ENCODE measurements at regions not wholly inside any gene's neighbourhood (a gene's known extent, or its start where the extent isn't known, plus 50 kb on each side); places are given as distances from the start of the nearest gene placed in this dataset.

DNA sequence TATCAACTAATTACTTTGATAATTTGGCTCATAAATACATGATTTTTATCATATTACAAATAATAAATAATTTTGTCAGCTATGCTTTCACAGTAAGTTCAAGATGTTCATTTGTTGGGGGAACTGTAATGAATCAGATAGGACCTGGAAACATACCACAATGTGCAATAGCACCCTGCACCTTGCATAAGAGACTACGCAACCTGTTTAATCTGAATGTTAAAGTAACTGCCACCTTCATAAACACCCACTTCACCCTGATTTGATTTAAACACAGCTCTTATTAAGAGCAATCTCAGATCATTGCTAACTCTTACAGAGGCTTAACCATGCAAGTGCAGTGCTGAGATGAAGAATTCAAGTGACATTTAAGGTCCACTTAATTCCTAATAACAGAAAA is 69.1 kb upstream of the GABRA1 start:
- no peaks in the 10 kb centered on the region for H3K27me3 Mint-ChIP-seq (ENCODE audit: unreplicated experiment)
- DNase-seq, result no peak
- BruUV-seq (replicated peaks), result no TSS peak
- CTCF ChIA-PET, result no interaction called here
- H3K4me1 Mint-ChIP-seq (ENCODE audit: low read depth, unreplicated experiment), result no peaks in the 10 kb centered on the region
- TF ChIP-seq, protein P1, sequence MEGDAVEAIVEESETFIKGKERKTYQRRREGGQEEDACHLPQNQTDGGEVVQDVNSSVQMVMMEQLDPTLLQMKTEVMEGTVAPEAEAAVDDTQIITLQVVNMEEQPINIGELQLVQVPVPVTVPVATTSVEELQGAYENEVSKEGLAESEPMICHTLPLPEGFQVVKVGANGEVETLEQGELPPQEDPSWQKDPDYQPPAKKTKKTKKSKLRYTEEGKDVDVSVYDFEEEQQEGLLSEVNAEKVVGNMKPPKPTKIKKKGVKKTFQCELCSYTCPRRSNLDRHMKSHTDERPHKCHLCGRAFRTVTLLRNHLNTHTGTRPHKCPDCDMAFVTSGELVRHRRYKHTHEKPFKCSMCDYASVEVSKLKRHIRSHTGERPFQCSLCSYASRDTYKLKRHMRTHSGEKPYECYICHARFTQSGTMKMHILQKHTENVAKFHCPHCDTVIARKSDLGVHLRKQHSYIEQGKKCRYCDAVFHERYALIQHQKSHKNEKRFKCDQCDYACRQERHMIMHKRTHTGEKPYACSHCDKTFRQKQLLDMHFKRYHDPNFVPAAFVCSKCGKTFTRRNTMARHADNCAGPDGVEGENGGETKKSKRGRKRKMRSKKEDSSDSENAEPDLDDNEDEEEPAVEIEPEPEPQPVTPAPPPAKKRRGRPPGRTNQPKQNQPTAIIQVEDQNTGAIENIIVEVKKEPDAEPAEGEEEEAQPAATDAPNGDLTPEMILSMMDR (IDR thresholded peaks at IDR 0.05; ENCODE audit: unreplicated experiment), result no peak
- H3K9me3 Mint-ChIP-seq (ENCODE audit: low read depth, unreplicated experiment), result peaks cover 21% of the 10 kb centered on the region
- intact Hi-C loops (cut with micrococcal nuclease; ENCODE audit: unreplicated experiment), result no loop called here
- H3K4me3 Mint-ChIP-seq (ENCODE audit: low read depth, unreplicated experiment), result no peak overlapping the region
- no peak overlapping the region for H3K27ac Mint-ChIP-seq (ENCODE audit: unreplicated experiment)
- H3K36me3 Mint-ChIP-seq (ENCODE audit: insufficient read depth, unreplicated experiment), result no peaks in the 10 kb centered on the region

DNA sequence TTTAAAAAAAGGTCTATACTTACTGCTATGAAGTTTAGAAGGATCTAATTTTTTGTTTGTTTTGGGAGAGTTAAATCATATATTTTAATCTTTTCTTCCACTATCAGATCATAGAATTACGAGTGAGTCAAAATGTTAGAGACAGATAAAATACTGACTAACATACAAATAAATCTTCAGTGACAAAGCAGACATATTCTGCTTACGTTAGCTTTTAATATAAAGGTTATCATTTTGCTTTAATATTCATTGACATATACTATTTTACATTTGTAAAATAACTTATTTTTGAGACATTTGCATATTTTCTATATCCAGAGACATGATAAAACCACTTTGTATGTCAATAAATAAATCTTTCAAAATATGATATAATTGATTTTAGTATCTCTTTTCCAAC is 64.6 kb upstream of the GABRA1 start:
- H3K36me3 Mint-ChIP-seq (ENCODE audit: insufficient read depth, unreplicated experiment), result no peaks in the 10 kb centered on the region
- H3K27me3 Mint-ChIP-seq (ENCODE audit: unreplicated experiment), result no peaks in the 10 kb centered on the region
- H3K4me3 Mint-ChIP-seq (ENCODE audit: low read depth, unreplicated experiment), result no peak overlapping the region
- no peak for DNase-seq
- peaks cover 25% of the 10 kb centered on the region for H3K9me3 Mint-ChIP-seq (ENCODE audit: low read depth, unreplicated experiment)
- H3K27ac Mint-ChIP-seq (ENCODE audit: unreplicated experiment), result no peak overlapping the region
- H3K4me1 Mint-ChIP-seq (ENCODE audit: low read depth, unreplicated experiment), result no peaks in the 10 kb centered on the region
- CTCF ChIA-PET, result no interaction called here
- TF ChIP-seq, protein P1 (IDR thresholded peaks at IDR 0.05; ENCODE audit: unreplicated experiment), result no peak
- intact Hi-C loops (cut with micrococcal nuclease; ENCODE audit: unreplicated experiment), result no loop called here
- no TSS peak for BruUV-seq (replicated peaks)

DNA sequence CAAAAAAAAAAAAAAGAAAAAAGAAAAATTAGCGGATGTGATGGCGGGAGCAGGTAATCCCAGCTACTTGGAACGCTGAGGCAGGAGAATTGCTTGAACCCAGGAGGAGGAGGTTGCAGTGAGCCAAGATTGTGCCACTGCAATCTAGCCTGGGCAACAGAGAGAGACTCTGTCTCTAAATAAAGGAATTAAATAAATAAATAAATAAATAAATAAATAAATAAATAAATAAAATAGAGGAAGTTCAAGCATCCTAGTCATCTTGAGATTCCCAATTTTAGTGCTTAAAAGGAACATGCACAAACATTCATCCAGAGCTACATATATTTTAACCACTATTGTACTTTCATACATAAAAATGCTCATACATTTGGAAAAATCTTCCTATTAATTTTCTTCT is 61.2 kb upstream of the GABRA1 start:
- H3K27me3 Mint-ChIP-seq (ENCODE audit: unreplicated experiment), result no peaks in the 10 kb centered on the region
- peaks cover 11% of the 10 kb centered on the region for H3K9me3 Mint-ChIP-seq (ENCODE audit: low read depth, unreplicated experiment)
- no peak overlapping the region for H3K4me3 Mint-ChIP-seq (ENCODE audit: low read depth, unreplicated experiment)
- intact Hi-C loops (cut with micrococcal nuclease; ENCODE audit: unreplicated experiment), result no loop called here
- no peaks in the 10 kb centered on the region for H3K36me3 Mint-ChIP-seq (ENCODE audit: insufficient read depth, unreplicated experiment)
- BruUV-seq (replicated peaks), result no TSS peak
- no peaks in the 10 kb centered on the region for H3K4me1 Mint-ChIP-seq (ENCODE audit: low read depth, unreplicated experiment)
- TF ChIP-seq, protein P1 (IDR thresholded peaks at IDR 0.05; ENCODE audit: unreplicated experiment), result no peak
- CTCF ChIA-PET, result no interaction called here
- no peak for DNase-seq
- H3K27ac Mint-ChIP-seq (ENCODE audit: unreplicated experiment), result no peak overlapping the region

DNA sequence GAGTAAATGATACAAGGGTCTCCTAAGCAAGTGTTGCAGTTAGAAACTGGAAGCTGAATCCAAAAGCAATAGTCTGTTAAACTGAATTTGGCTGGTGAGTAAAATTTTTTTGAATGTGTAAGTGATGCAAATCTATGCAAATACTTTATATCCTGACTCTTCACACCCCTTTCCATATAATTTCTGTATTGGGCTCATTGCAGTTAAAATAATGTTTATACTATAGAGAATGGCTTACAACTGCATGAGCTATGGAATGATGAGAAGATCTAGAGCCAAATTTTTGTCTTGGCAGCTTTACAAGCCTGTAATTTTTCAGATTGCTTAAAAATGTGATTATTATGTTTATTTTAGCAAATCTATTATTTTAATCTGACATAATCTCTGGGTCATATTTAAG is 57.0 kb upstream of the GABRA1 start:
- no peak overlapping the region for H3K27ac Mint-ChIP-seq (ENCODE audit: unreplicated experiment)
- TF ChIP-seq, protein P1 (IDR thresholded peaks at IDR 0.05; ENCODE audit: unreplicated experiment), result no peak
- no TSS peak for BruUV-seq (replicated peaks)
- intact Hi-C loops (cut with micrococcal nuclease; ENCODE audit: unreplicated experiment), result no loop called here
- H3K27me3 Mint-ChIP-seq (ENCODE audit: unreplicated experiment), result no peaks in the 10 kb centered on the region
- CTCF ChIA-PET, result no interaction called here
- no peak for DNase-seq
- peaks cover 4% of the 10 kb centered on the region for H3K9me3 Mint-ChIP-seq (ENCODE audit: low read depth, unreplicated experiment)
- no peaks in the 10 kb centered on the region for H3K36me3 Mint-ChIP-seq (ENCODE audit: insufficient read depth, unreplicated experiment)
- no peaks in the 10 kb centered on the region for H3K4me1 Mint-ChIP-seq (ENCODE audit: low read depth, unreplicated experiment)
- H3K4me3 Mint-ChIP-seq (ENCODE audit: low read depth, unreplicated experiment), result no peak overlapping the region
